HCT116 (cell line): ENCODE measurements at regions not wholly inside any gene's neighbourhood (a gene's known extent, or its start where the extent isn't known, plus 50 kb on each side); places are given as distances from the start of the nearest gene placed in this dataset.

Experiments used
- ATAC-seq: fragments of 200-7000 bp; cut with Tn5 transposase; 2 replicates; pipeline ENCODE4 v1.9.1; 2020; ENCODE audit warnings: mild to moderate bottlenecking, moderate library complexity
- BruUV-seq: library from RNA; stranded (reverse); fragments of 400-500 nt; replicated peaks from 2 replicates; lab custom pipeline; 2021; lab: Mats Ljungman, UMichigan
- CTCF ChIA-PET: fragments of 300-600 bp; sonication (Branson Sonifier 250); formaldehyde crosslinking; loops from one replicate; lab custom pipeline; 2021; ENCODE audit warnings: antibody characterized with exemption; lab: Charles Lee
- POLR2A ChIA-PET: fragments of 300-600, 350-600 bp; sonication (Branson Sonifier 250); formaldehyde crosslinking; loops from one replicate; lab custom pipeline; 2021; ENCODE audit warnings: antibody characterized with exemption; lab: Charles Lee
- RAD21 ChIA-PET, 2 experiments: fragments of 300-600 bp; sonication (Branson Sonifier 250); formaldehyde crosslinking; loops; one replicate each; lab custom pipeline; 2023; ENCODE audit warnings: low total read pairs in 2 of 2; ENCODE audit not compliant: uncharacterized antibody in 2 of 2, unreplicated experiment in 2 of 2, low non-redundant PET in 1 of 2; lab: Charles Lee
- DNase-seq: peaks from one replicate; pipeline ENCODE4 v3.0.0-alpha.2; 2010; ENCODE audit warnings: low read depth, low spot score
- H2AFZ ChIP-seq: fragments of 200-600 bp; shearing (Covaris generic), sonication (generic); 2 replicates; pipeline ENCODE4 v1.6.1; 2017; ENCODE audit warnings: low read depth, mixed run types, mixed read lengths, antibody characterized with exemption, low read length; ENCODE audit not compliant: poor library complexity, severe bottlenecking
- H3K27ac ChIP-seq: 2 replicates; pipeline ENCODE4 v1.5.1; 2012; ENCODE audit warnings: low read depth, low read length
- H3K27me3 ChIP-seq: fragments of 200-600 bp; sonication (generic); 2 replicates; pipeline ENCODE4 v1.6.1; 2016; ENCODE audit warnings: mixed run types, low read length, mixed read lengths; ENCODE audit not compliant: insufficient read depth
- H3K36me3 ChIP-seq, 2 experiments: fragments of 200-500 bp in 1 of 2; fragments of 200-600 bp in 1 of 2; sonication (Bioruptor generic) in 1 of 2; sonication (generic) in 1 of 2; 2 replicates each; pipeline versions ENCODE4 v1.5.1 to v1.6.1; 2014 to 2016; ENCODE audit warnings: low read length in 2 of 2, inconsistent platforms in 1 of 2, mixed read lengths in 1 of 2, mixed run types in 1 of 2; ENCODE audit not compliant: insufficient read depth in 2 of 2, control insufficient read depth in 1 of 2
- H3K4me1 ChIP-seq, 2 experiments: fragments of 200-600 bp in 1 of 2; sonication (generic) in 1 of 2; 2 replicates each; pipeline versions ENCODE4 v1.5.1 to v1.6.1; 2012 to 2017; ENCODE audit warnings: low read length in 2 of 2, inconsistent platforms in 1 of 2, mild to moderate bottlenecking in 1 of 2, mixed read lengths in 1 of 2, mixed run types in 1 of 2, moderate library complexity in 1 of 2; ENCODE audit not compliant: insufficient read depth in 2 of 2, control insufficient read depth in 1 of 2
- H3K4me2 ChIP-seq: fragments of 200-600 bp; sonication (generic); 2 replicates; pipeline ENCODE4 v1.6.1; 2017; ENCODE audit warnings: mixed run types, low read length, mixed read lengths
- H3K4me3 ChIP-seq, 2 experiments: fragments of 200-600 bp in 1 of 2; sonication (generic) in 1 of 2; replicated peaks in 1 of 2; 2 replicates each; pipeline ENCODE4 v1.5.1; 2011 to 2016; ENCODE audit warnings: low read length in 2 of 2, control low read depth in 1 of 2, low read depth in 1 of 2, mild to moderate bottlenecking in 1 of 2, mixed read lengths in 1 of 2, mixed run types in 1 of 2
- H3K79me2 ChIP-seq: fragments of 200-600 bp; sonication (generic); 2 replicates; pipeline ENCODE4 v1.6.1; 2017; ENCODE audit warnings: mild to moderate bottlenecking, mixed run types, low read length, moderate library complexity, mixed read lengths; ENCODE audit not compliant: insufficient read depth
- H3K9ac ChIP-seq: fragments of 200-600 bp; sonication (generic); 2 replicates; pipeline ENCODE4 v1.6.1; 2016; ENCODE audit warnings: low read length, mixed read lengths
- H3K9me2 ChIP-seq: fragments of 200-600 bp; sonication (generic), shearing (Covaris generic); 2 replicates; pipeline ENCODE4 v1.6.1; 2017; ENCODE audit warnings: mixed run types, mild to moderate bottlenecking, moderate library complexity; ENCODE audit not compliant: insufficient read depth
- H3K9me3 ChIP-seq, 2 experiments: fragments of 200-500 bp in 1 of 2; fragments of 200-600 bp in 1 of 2; sonication (Bioruptor generic) in 1 of 2; sonication (generic) in 1 of 2; 2 replicates each; pipeline ENCODE4 v1.6.1; 2014 to 2017; ENCODE audit warnings: low read length in 2 of 2, mixed read lengths in 2 of 2, inconsistent platforms in 1 of 2, low read depth in 1 of 2, mild to moderate bottlenecking in 1 of 2, mixed run types in 1 of 2, moderate library complexity in 1 of 2; ENCODE audit not compliant: control insufficient read depth in 1 of 2, insufficient read depth in 1 of 2
- H4K20me1 ChIP-seq: fragments of 200-600 bp; sonication (generic), shearing (Covaris generic); 2 replicates; pipeline ENCODE4 v1.6.1; 2017; ENCODE audit warnings: mixed run types, mild to moderate bottlenecking, moderate library complexity; ENCODE audit not compliant: insufficient read depth
- CEBPB ChIP-seq: IDR thresholded peaks from 2 replicates; pipeline ENCODE4 v1.6.1; 2012; ENCODE audit warnings: low read depth
- EGR1 ChIP-seq: IDR thresholded peaks from 2 replicates; pipeline ENCODE4 v1.6.1; 2012; ENCODE audit warnings: low read depth
- EZH2 ChIP-seq: fragments of 200-600 bp; sonication (generic); IDR thresholded peaks from 2 replicates; pipeline ENCODE4 v1.6.1; 2017; ENCODE audit warnings: antibody characterized with exemption, mixed run types
- EZH2phosphoT487 ChIP-seq: fragments of 200-600 bp; IDR thresholded peaks from 2 replicates; pipeline ENCODE4 v1.6.1; 2018; ENCODE audit warnings: antibody characterized with exemption, borderline replicate concordance
- POLR2AphosphoS5 ChIP-seq: IDR thresholded peaks from 2 replicates; pipeline ENCODE4 v1.6.1; 2011; ENCODE audit warnings: mild to moderate bottlenecking, low read depth, low read length, moderate library complexity
- RAD21 ChIP-seq: IDR thresholded peaks from 2 replicates; pipeline ENCODE4 v1.6.1; 2012; ENCODE audit warnings: low read depth, mild to moderate bottlenecking
- REST ChIP-seq: IDR thresholded peaks from 2 replicates; pipeline ENCODE4 v1.6.1; 2012; ENCODE audit warnings: low read depth
- SRF ChIP-seq: IDR thresholded peaks from 2 replicates; pipeline ENCODE4 v1.6.1; 2012; ENCODE audit warnings: low read depth
- TCF7L2 ChIP-seq: IDR thresholded peaks from 2 replicates; pipeline ENCODE4 v1.7.0; 2011; ENCODE audit warnings: borderline replicate concordance, inconsistent platforms; ENCODE audit not compliant: insufficient read depth, insufficient read length; ENCODE audit errors: extremely low read depth
- ZFX ChIP-seq: fragments of 450-650 bp; IDR thresholded peaks from 2 replicates; pipeline ENCODE4 v1.6.1; 2017
- ZNF274 ChIP-seq: fragments of 200-500 bp; sonication (Bioruptor generic); IDR thresholded peaks from 2 replicates; pipeline ENCODE4 v1.6.1; 2014; ENCODE audit warnings: mild to moderate bottlenecking, low read depth, low read length, inconsistent platforms
- intact Hi-C: fragments of 100-400 bp; cut with micrococcal nuclease; formaldehyde crosslinking; loops from 2 replicates; pipeline ENCODE4 v1.10.0; 2022

DNA sequence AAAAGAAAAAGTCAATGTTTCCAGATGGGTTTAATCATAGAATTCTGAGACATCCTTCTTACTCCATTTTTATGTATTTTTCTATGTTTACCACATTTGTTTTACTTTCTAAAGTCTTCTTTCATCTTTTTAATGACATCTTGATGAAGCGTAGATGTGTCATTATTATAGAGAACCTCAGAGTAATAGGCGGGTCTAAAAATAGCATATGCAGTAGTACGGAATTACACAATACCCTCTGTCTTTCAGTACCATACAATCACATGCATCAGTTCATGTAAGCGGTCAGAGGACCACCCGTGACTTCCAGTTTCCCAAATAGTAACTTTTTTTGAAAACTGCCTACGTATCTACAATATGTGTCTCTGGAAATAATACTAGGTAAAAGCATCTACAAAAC lies 224.0 kb downstream of the PLOD2 start:
- CTCF ChIA-PET = no interaction called here
- BruUV-seq = no TSS peak

More for the DNA sequence above, 224.0 kb downstream of the PLOD2 start:
- H3K9me2 ChIP-seq = no peaks in the 10 kb centered on the region
- H3K4me3 ChIP-seq = no peak overlapping the region
- no peak for TF ChIP-seq EZH2phosphoT487
- no peak for TF ChIP-seq EZH2
- no peak for TF ChIP-seq ZNF274
- TF ChIP-seq CEBPB = no peak
- no peak for TF ChIP-seq POLR2AphosphoS5
- no peak for TF ChIP-seq REST
- TF ChIP-seq RAD21 = no peak
- no peak for TF ChIP-seq SRF
- no peak for TF ChIP-seq TCF7L2
- TF ChIP-seq ZFX = no peak
- no peak for TF ChIP-seq EGR1
- intact Hi-C loops = no loop called here
- no peak overlapping the region for H3K4me2 ChIP-seq
- H3K27me3 ChIP-seq = no peaks in the 10 kb centered on the region
- ATAC-seq = no peak
- no peak overlapping the region for H2AFZ ChIP-seq
- H3K9ac ChIP-seq = no peak overlapping the region
- ChIA-PET RAD21 (no interaction called here), POLR2A (no interaction called here)
- H3K36me3 ChIP-seq = no peaks in the 10 kb centered on the region
- no peaks in the 10 kb centered on the region for H3K9me3 ChIP-seq
- no peak for DNase-seq
- no peak overlapping the region for H3K27ac ChIP-seq
- H3K79me2 ChIP-seq = no peaks in the 10 kb centered on the region
- H3K4me1 ChIP-seq = peaks cover 0 to 2% of the 10 kb centered on the region in 2 experiments; a peak in 1 of 4 replicates
- H4K20me1 ChIP-seq = no peaks in the 10 kb centered on the region
